ENCODE measurements at regions not wholly inside any gene's neighbourhood (a gene's known extent, or its start where the extent isn't known, plus 50 kb on each side); places are given as distances from the start of the nearest gene placed in this dataset.
"Not testable (repeated sequence)": the region's sequence is repeated elsewhere in the genome, so short reads cannot be mapped to it uniquely, and the experiment has no call there.

GRCh38 chr1:173352635-173353034 is 124.5 kb upstream of the PRDX6 start:
- TF ChIP-seq EZH2 (IDR thresholded peaks at IDR 0.05; ENCODE audit: borderline replicate concordance, low read length); CTCF (conservative IDR thresholded peaks at IDR 0.05 in 1 of 2, IDR thresholded peaks at IDR 0.05 in 1 of 2; ENCODE audit: extremely low read depth in 1 of 2, insufficient read depth in 1 of 2, low read depth in 1 of 2, low read length in 2 of 2): not testable (repeated sequence)

All from mammary epithelial cell (primary cell).